Epidermal melanocyte (primary cell): ENCODE measurements at regions not wholly inside any gene's neighbourhood (a gene's known extent, or its start where the extent isn't known, plus 50 kb on each side); places are given as distances from the start of the nearest gene placed in this dataset.

Source experiments
- DNase-seq: peaks from one replicate; pipeline ENCODE4 v3.0.0; 2011; ENCODE audit warnings: low spot score; ENCODE audit not compliant: insufficient read length

DNA sequence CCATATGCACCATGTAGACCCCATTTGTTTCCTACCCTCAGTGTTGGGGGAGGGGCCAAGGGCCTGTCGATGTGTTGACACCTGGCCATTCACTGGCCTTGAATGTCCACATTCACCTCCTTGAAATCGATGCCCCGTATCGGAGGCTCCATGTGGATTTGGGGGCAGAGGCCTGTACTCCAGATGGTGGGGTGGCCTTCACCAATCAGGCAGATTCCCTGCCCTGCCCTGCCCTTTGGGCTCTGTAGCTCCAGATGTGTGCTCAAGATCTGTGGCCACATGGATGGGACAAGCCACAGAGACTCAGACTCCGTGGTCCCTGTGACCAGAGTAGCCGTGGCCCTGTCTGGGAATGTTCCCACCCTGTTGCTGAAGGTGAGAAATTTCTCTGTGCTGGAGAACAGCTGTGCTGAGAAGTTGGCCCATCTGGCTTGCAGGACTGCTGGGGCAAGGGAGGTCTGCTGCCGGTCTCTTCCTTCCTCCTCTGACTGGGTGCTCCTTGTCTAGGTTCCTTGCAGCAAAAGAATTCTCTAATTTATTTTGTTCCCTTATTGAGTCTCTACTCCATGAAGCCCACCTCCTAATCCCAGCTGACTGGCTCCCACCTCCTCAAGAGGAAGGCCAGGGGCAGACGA lies 221.3 kb downstream of the SEC14L1 start:
- peak; percentile 6 for DNase-seq

DNA sequence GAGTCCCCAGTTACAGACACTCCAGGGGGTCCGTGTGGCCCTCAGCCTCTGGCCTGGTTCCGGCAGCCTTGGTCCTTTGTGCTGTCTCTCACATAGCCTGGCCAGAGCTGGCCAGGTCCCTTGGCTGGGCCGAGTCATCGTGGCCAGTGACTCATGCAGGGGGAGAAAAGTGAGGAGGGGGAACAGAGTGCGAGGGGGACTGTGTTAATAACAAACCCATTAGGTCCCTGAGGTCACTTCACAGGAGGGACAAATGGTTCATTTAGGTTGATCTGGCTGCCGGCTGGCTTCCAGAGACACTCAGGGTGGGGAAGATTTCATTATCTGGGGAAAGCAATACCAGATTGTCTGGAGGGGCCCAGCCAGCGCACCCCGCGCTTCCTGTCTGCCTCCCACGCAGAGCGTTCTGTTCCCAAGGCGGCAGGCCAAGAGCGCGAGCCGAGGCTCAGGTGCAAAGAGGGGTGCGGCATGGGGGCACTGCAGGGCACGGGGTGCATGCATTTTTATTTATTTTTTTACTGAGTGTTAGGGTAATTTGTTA lies 223.1 kb downstream of the SEC14L1 start:
- DNase-seq: no peak

DNA sequence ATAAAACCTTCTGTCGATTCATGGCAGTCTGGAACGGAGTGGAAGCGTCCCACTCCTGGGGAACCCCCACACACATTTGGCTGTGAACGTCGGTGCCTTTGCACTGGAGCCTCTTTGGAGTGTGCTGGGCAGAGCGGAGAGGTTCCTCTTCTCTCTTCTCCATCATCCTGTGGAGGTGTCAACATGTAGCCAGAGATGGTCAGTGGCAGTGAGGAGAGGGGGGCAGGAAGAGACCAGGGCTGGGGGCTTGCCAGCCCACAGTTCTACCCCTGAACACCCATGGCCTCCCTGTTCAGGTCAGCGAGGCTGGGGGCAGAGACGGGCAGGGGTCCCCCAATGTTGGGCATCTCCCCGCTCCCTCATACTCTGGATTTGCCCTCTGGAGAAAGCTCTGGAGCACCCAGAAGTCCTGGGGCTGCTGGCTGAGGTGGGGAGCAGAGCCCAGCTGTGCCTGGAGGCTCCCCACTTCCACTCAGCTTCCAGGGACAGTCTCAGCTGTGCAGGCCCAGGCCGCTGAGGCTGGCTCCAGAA lies 223.7 kb downstream of the SEC14L1 start:
- no peak for DNase-seq

DNA sequence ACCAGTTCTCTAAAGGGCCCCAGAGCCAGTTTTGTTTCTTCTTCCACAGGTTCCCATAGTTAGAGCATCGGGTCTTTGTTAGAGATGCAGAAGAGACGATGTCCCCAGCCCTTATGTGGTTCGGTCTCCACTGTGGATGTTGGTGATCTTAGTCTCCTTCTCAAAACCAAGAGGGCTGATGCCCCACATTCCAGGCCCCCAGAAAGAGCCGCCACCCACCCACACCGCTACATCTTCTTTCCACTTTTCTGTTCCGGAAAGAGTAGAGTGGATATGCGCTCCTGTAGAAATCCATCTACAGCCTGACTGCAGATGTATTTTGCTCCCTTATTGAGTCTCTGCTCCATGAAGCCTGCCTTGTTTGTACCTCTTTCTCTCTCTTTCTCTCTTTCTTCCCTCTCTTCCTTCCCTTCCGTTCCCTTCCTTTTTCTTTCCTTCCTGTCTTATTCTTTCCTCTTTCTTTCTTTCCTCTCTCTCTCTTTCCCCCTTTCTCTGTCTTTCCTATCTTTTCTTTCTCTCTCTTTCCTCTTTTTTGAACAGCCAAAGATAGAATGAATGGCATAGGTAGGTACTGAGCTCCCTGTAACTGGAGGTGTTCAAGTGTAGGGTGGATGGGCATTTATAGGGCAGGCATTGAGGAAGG lies 224.3 kb downstream of the SEC14L1 start:
- DNase-seq: no peak

DNA sequence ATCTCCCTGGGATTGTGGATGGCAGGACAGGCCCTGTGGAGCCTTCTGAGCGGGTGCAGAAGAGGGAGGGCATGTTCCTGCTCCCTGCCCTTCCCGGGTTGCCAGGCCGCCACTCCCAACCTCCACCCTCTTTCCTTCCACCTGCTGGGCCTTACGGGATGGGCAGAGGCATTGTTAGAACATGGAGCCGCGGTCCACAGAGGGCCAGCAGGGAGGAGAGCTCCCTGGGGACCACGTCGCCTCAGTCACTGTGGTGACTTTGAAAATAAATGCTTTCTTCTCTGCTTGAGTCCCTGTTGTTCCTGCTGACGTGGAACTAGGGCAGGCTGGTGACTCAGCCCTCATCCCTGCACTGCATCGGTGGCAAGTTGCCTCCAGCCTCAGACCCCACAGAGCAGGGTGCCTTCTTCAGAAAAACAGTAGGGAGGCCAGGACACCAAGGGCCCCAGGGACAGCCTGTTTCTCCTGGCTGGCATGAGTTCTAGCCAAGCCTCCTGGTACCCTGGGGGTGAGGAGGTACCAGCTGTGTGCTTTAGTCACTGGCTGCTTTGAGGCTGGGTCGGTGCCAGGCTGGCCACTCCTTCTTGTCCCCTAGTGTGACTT lies 224.9 kb downstream of the SEC14L1 start:
- DNase-seq: no peak

DNA sequence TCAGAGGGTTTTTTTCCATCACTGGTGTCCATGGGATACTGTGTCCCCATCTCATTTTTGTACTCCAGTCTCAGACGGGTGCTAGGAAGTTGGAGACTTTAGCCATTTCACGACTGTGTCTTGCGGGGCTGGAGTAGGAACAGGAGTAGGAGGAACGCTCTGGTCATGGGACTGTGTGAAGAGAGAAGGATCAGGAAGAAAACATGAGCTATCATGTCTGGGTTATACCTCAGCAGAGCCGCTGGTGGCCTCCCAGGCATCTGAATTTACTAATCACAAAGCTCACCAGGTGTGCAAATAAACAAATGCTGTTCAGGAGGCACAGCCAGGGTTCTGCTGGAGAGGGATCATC lies 225.4 kb downstream of the SEC14L1 start:
- DNase-seq: no peak

DNA sequence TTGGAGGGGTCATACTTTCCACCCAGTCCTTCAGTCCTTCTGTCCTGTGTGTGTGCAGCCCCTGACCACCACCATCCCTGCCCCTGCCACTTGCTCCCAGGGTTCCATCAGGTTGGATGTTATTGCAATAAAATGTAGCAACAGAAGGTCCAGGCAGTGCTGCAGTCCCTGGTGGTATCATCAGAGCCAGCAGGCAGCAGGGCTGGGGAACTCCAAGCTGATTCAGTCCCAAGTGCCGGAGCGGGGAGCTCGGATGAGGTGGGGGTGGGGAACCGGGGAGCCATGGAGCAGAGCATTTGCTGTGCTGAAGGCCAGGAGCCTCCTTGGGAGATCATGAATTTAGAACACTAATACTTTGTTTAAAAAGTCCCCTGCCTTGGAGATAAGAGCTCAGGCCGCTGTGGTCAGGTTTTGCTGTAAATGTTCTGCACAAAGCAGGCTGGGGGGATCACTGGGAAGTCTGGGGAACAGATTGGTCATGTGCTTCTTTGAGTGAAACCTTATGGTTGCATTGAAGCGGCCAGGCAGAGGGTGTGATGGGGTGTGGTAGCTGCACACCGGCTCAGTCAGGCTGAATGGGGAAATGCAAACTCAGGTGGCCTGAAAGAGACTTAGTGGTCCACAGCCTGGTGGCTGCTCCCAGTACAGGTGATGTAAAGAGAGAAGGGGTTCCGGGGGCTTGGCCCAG lies 225.9 kb downstream of the SEC14L1 start:
- DNase-seq: no peak

DNA sequence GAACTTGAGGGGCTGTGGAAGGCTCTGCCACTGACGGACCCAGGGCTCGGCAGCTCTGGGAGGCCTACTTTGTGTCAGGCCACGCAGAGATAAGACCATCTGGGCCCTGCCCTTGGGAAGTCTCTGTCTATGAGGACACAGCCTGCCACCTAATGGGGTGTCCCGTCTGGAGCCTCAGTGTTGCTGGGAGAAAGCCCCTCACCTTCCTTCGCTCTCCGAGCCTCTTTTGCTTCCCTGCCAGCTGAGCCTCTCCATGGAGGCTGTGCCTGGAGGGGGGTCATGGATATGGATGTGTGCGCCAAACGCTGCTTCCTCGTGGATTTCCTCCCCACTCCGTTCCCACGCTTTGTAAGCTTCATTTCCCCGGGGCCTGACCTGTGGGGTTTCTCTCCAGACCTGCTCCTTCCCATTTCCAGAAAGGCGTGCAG lies 228.8 kb downstream of the SEC14L1 start:
- no peak for DNase-seq

DNA sequence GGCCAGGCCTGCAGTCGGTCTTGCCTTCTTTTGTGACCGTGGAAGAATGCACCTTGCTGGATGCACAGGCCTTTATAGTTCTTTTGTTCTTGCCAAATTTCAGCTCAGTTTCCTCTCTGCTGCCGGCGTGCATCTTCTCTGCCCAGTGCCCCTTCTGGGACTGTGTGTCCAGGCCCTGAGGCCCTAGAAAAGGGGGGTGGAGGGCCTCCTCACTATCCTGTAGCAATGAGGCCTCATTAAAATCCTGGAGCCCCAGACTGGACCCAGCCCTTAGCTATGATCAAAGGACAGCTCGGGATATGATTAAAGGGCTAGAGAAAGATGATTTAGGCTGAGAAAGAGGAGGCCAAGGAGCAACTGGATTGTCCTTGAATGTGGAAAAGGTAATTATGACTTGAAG lies 229.8 kb downstream of the SEC14L1 start:
- DNase-seq: no peak

DNA sequence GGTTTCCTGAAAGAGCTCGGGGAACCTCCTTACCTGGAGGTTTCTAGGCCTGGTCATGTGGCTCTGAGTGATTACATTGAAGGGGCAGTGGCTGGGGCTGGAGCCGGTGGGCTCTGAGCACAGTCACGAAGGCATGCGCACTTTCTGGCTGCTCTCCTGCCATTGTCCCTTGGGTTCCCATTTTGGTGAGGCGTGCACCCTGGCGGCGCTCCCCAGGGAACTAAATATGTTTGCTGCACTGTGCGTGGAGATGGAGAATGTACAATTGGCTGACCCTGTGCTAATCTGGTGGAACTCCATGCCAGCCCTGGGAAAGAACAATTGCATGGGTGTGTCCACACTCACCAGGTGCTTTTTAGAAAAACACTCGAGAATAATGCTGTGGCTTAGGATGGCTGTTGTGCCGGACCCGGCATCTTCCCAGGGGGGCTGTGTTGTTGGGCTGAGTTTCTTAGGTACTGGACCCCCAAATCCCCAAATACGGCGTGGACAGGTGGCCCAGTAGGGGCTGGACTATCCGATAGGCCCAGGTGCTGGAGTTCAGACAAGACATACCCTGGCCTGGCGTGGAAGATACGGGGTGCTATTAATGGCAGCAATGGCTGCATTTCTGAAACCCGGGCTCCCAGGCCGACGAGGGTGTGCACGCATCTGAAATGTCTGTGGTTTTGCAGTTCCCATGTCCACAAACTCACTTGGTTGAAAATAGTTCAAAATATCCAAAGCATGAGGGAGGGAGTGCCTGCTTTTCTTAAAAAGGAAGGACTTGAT lies 230.5 kb downstream of the SEC14L1 start:
- DNase-seq: peak; percentile 69

DNA sequence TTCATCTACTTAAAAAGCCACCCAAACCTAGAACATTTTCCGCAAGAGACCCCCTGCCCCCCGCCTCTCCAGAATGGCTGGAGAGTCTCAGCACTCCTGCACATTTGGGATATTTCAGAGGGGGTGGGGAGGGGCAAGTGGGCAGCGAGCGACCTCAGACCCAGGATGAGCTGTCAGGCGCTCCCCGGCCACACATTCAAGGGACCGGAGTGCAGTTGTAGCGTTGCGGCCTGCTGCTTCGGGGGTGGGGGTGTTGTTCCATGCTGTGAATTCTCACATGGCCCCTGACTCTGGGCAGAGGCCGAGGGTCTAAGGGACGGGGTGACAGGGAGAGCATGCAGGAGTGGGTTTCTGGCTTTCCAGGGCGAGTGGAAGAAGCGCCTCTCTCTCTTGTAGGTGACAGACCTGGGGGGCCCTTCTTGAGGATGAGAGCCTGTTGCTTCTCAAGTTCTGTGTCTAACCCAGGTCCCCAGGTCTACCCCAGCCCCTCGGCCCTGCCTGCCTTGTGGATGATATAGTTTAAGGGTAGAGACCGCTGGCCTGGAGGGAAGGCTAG lies 231.2 kb downstream of the SEC14L1 start:
- no peak for DNase-seq

DNA sequence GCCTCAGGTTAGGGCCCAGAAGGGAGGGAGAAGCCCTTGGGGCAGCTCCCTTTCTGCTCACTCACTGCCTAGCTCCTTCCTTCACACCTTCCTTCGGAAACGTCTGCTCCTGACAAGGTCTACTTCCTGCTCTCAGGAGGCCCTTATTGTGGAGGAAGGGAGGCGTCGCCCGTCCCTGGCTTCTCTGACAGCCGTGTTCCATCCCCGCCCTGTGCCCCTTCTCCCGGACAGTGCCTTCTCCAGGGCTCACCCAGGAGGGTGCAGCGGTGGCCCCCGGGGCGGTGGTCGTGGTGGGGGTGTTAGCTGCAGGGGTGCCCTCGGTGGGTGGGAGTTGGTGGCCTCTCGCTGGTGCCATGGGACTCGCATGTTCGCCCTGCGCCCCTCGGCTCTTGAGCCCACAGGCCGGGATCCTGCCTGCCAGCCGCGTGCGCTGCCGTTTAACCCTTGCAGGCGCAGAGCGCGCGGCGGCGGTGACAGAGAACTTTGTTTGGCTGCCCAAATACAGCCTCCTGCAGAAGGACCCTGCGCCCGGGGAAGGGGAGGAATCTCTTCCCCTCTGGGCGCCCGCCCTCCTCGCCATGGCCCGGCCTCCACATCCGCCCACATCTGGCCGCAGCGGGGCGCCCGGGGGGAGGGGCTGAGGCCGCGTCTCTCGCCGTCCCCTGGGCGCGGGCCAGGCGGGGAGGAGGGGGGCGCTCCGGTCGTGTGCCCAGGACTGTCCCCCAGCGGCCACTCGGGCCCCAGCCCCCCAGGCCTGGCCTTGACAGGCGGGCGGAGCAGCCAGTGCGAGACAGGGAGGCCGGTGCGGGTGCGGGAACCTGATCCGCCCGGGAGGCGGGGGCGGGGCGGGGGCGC lies 231.9 kb downstream of the SEC14L1 start:
- DNase-seq: peak; percentile 82

DNA sequence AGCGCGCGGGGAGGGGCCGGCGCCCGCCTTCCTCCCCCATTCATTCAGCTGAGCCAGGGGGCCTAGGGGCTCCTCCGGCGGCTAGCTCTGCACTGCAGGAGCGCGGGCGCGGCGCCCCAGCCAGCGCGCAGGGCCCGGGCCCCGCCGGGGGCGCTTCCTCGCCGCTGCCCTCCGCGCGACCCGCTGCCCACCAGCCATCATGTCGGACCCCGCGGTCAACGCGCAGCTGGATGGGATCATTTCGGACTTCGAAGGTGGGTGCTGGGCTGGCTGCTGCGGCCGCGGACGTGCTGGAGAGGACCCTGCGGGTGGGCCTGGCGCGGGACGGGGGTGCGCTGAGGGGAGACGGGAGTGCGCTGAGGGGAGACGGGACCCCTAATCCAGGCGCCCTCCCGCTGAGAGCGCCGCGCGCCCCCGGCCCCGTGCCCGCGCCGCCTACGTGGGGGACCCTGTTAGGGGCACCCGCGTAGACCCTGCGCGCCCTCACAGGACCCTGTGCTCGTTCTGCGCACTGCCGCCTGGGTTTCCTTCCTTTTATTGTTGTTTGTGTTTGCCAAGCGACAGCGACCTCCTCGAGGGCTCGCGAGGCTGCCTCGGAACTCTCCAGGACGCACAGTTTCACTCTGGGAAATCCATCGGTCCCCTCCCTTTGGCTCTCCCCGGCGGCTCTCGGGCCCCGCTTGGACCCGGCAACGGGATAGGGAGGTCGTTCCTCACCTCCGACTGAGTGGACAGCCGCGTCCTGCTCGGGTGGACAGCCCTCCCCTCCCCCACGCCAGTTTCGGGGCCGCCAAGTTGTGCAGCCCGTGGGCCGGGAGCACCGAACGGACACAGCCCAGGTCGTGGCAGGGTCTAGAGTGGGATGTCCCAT lies 232.8 kb downstream of the SEC14L1 start:
- DNase-seq: no peak

DNA sequence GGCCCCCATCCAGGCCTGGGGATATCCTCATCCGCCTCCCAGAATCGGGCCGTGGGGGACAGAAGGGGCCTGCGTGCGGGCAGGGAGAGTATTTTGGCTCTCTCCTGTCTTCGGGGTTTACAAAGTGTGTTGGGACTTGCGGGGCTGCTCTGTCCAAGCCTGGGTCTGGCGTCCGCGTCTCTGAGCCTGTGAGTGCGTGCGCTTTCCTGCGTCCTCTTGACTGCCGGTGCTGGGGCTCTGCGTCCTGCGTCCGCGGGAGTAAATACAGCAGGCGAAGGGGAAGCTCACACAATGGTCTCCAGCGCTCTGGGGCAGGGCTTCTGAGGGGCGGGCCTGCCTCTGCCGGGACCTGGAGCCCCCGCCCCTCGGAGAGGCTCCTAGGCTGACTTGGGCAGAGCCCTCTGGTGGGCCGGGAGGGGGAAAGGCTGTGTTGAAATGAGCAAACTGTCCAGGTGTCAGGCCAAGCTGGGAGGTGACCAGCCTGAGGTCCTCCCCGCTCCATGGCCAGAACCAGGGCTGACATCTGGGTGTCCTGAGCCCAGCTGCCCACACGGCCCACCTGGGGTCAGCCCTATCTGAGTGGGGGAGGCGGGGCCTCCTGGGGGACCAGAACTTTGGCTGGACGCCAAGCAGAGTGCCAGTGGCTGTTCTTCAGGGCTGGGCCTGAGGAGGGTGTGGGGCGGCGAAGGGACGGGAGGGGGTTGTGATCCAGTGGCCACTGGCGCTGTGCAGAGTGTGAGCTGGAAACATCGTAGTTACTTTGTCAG lies 233.6 kb downstream of the SEC14L1 start:
- DNase-seq: peak; percentile 79

DNA sequence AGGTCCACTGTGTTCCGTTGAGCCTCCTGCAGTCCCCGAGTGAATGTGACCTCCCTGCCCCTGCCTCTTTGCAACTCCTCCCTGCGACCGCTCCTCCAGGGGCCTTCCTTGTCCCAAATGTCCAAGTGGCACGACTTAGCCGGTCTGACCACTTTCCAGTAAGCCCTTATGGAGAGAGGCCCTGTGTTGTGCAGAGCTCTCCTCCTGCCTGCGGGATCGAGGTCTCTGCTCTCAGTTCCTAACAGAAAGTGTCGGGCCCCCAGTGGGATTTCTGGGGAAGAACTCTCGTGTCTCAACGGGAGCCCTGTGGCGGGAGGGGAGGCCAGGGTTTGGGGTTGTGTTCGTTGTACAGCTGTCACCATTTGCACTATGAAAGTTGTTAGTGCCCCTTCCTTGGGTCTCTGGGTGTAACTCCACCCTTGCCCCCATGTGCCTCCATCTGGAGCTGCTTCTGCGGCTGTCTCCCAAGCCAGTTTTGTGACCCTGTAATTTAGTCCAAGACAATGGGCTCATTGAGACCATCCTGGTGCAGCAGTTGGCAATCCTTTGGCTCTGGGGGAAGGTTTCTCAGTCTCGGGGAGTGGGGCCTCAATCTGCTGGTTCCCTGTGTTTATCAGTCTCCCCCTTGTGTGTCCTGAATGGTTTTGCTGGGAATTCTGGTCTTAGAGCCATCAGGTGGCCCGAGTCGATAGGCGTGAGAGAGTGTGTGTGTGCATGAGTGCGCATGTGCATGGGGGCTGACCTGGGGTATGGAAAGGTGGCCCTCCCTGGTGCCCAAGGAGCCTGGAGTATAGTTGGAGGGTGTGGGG lies 234.5 kb downstream of the SEC14L1 start:
- DNase-seq: peak; percentile 81

DNA sequence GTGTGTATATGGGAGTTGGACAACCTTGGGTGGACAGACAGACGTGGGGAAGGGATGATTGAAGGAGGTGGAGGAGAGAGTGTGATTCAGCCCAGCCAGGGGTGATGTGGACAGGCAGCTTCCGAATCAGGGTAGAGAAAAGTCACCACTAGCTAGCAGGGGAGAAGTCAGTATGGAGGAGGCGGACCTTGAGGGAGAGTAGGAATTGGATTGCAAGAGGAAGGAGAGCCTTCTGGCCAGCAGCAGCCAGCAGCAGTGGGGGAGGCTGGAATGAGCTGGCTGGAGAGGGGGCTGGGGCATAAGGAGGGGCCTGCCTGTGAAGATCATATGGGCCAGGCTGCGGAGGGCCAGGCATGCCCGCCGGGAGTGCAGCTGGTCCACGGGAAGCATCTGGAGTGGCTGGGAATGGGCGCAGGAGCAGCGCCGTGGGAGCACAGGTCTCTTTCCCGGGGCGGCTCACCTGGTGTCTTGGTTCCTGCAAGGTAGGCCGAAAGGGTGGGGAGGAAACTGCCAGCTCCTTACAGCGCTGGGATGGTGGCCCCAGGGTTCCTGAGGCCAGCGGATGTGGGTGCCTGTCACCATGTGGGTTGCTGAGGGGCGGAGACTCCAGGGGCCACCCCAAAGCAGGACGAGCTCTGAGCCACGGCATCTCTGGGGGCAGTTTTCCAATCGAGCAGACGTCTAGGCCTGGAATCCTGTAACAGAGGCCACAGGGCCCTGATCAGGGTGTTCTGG lies 235.3 kb downstream of the SEC14L1 start:
- DNase-seq: no peak
